ENCODE measurements at regions not wholly inside any gene's neighbourhood (a gene's known extent, or its start where the extent isn't known, plus 50 kb on each side); places are given as distances from the start of the nearest gene placed in this dataset.

GRCh38 chr1:57623039-57623790 is 199.4 kb upstream of the DAB1 start:
- Mint-ChIP-seq H3K4me1 (no peaks in the 10 kb centered on the region), H3K4me3 (no peak overlapping the region), H3K27me3 (no peaks in the 10 kb centered on the region), H3K9me3 (no peaks in the 10 kb centered on the region), H3K27ac (no peak overlapping the region), H3K36me3 (no peaks in the 10 kb centered on the region)
- ATAC-seq (replicated peaks): no peak
- DNase-seq: no peak

- no peak for ATAC-seq (replicated peaks)
- Mint-ChIP-seq H3K4me1 (no peaks in the 10 kb centered on the region), H3K27me3 (peaks cover 0 to 4% of the 10 kb centered on the region in 2 donors), H3K36me3 (no peaks in the 10 kb centered on the region), H3K27ac (no peak overlapping the region), H3K4me3 (no peak overlapping the region), H3K9me3 (no peaks in the 10 kb centered on the region)
- no peak for DNase-seq
Measured at GRCh38 chr1:57621776-57622175, 197.9 kb upstream of the DAB1 start.

- Mint-ChIP-seq H3K27me3 (peaks cover 4 to 5% of the 10 kb centered on the region in 2 donors), H3K4me3 (no peak overlapping the region), H3K36me3 (no peaks in the 10 kb centered on the region)
Measured at GRCh38 chr1:57620605-57621004, 196.7 kb upstream of the DAB1 start.

DNA sequence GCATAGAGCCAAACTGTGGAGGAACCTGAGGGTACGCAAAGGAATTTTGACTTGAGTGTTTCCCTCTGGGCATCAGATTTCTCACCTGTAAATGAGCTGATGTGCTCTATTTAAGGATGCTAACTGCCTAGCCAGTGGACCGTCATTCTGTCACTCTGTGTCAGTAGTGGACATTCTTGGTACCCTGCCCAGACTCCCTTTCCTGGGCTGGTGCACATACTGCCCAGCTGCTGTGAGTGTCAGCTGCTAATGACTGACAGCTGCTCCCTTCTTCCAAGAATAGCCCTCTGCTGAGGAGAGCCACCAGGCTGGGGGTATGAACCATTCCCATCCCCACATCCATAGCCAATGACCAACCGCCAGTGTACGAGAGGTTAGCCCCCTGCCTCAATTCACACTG is 193.1 kb upstream of the DAB1 start:
- Mint-ChIP-seq H3K9me3 (no peaks in the 10 kb centered on the region), H3K4me3 (no peak overlapping the region), H3K36me3 (no peaks in the 10 kb centered on the region), H3K27me3 (peaks cover 4 to 5% of the 10 kb centered on the region in 2 donors), H3K4me1 (no peaks in the 10 kb centered on the region), H3K27ac (no peak overlapping the region)
- DNase-seq (no peak), ATAC-seq (replicated peaks) (no peak)

More at GRCh38 chr1:57620605-57621004, 196.7 kb upstream of the DAB1 start:
- Mint-ChIP-seq H3K9me3 (no peaks in the 10 kb centered on the region), H3K4me1 (no peaks in the 10 kb centered on the region), H3K27ac (no peak overlapping the region)
- DNase-seq: no peak
- no peak for ATAC-seq (replicated peaks)

GRCh38 chr1:57615956-57616355 is 192.1 kb upstream of the DAB1 start:
- DNase-seq: no peak
- Mint-ChIP-seq H3K27ac (no peak overlapping the region), H3K4me3 (no peak overlapping the region), H3K36me3 (no peaks in the 10 kb centered on the region), H3K4me1 (no peaks in the 10 kb centered on the region), H3K27me3 (peaks cover 4 to 5% of the 10 kb centered on the region in 2 donors), H3K9me3 (no peaks in the 10 kb centered on the region)
- ATAC-seq (replicated peaks): no peak

GRCh38 chr1:57612833-57613232 is 189.0 kb upstream of the DAB1 start:
- Mint-ChIP-seq H3K4me3 (no peak overlapping the region), H3K27ac (no peak overlapping the region), H3K4me1 (no peaks in the 10 kb centered on the region), H3K27me3 (peaks cover 4 to 5% of the 10 kb centered on the region in 2 donors), H3K9me3 (peaks cover 0 to 7% of the 10 kb centered on the region in 2 donors), H3K36me3 (no peaks in the 10 kb centered on the region)
- ATAC-seq (replicated peaks): no peak
- DNase-seq: no peak

GRCh38 chr1:57605933-57606332 is 182.1 kb upstream of the DAB1 start:
- no peak for ATAC-seq (replicated peaks)
- H3K27ac Mint-ChIP-seq: no peak overlapping the region
- peaks cover 0 to 7% of the 10 kb centered on the region in 2 donors for H3K9me3 Mint-ChIP-seq
- H3K4me3 Mint-ChIP-seq: no peak overlapping the region
- no peak for DNase-seq
- no peaks in the 10 kb centered on the region for H3K36me3 Mint-ChIP-seq
- peaks cover 0 to 3% of the 10 kb centered on the region in 2 donors for H3K4me1 Mint-ChIP-seq
- H3K27me3 Mint-ChIP-seq: no peaks in the 10 kb centered on the region

- H3K36me3 Mint-ChIP-seq: no peaks in the 10 kb centered on the region
- H3K27ac Mint-ChIP-seq: peak overlapping the region; percentile 56
- DNase-seq: no peak
- no peaks in the 10 kb centered on the region for H3K9me3 Mint-ChIP-seq
- no peak overlapping the region for H3K4me3 Mint-ChIP-seq
- no peak for ATAC-seq (replicated peaks)
- H3K27me3 Mint-ChIP-seq: no peaks in the 10 kb centered on the region
- H3K4me1 Mint-ChIP-seq: peaks cover 0 to 3% of the 10 kb centered on the region in 2 donors
Measured at GRCh38 chr1:57603696-57604095, 179.8 kb upstream of the DAB1 start.

GRCh38 chr1:57600424-57600823 is 176.6 kb upstream of the DAB1 start:
- Mint-ChIP-seq H3K4me3 (no peak overlapping the region), H3K9me3 (no peaks in the 10 kb centered on the region), H3K27ac (no peak overlapping the region), H3K4me1 (peaks cover 0 to 3% of the 10 kb centered on the region in 2 donors), H3K36me3 (no peaks in the 10 kb centered on the region), H3K27me3 (no peaks in the 10 kb centered on the region)
- ATAC-seq (replicated peaks): no peak
- DNase-seq: no peak

GRCh38 chr1:57599236-57599994 is 175.6 kb upstream of the DAB1 start:
- Mint-ChIP-seq H3K4me1 (peaks cover 0 to 3% of the 10 kb centered on the region in 2 donors), H3K27ac (no peak overlapping the region), H3K27me3 (no peaks in the 10 kb centered on the region), H3K4me3 (no peak overlapping the region), H3K9me3 (no peaks in the 10 kb centered on the region), H3K36me3 (no peaks in the 10 kb centered on the region)
- DNase-seq (no peak), ATAC-seq (replicated peaks) (no peak)

DNA sequence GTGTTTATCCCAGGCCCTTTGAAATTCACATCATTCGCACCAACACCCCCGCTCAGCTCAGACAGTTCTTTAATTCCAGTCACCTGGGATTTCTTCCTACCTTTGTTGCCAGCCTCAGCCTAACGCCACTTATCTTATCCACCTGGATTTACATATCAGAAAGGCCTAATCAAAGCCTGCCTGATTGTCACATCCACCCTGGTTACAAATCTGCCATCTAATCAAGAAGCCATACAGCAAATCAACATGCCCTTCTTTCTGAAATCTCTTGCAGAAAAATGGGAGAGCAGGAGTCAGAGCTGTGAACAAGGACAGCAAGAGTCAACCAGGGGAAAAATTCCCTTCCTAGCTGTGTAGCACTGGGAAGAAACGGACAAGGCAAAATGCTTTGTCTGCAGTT is 173.2 kb upstream of the DAB1 start:
- Mint-ChIP-seq H3K27ac (no peak overlapping the region), H3K4me3 (no peak overlapping the region), H3K36me3 (no peaks in the 10 kb centered on the region), H3K4me1 (no peaks in the 10 kb centered on the region), H3K9me3 (peaks cover 0 to 2% of the 10 kb centered on the region in 2 donors), H3K27me3 (no peaks in the 10 kb centered on the region)
- ATAC-seq (replicated peaks) (no peak), DNase-seq (no peak)

- H3K36me3 Mint-ChIP-seq: no peaks in the 10 kb centered on the region
- H3K4me3 Mint-ChIP-seq: no peak overlapping the region
- H3K4me1 Mint-ChIP-seq: no peaks in the 10 kb centered on the region
- no peak overlapping the region for H3K27ac Mint-ChIP-seq
- DNase-seq: no peak
- no peaks in the 10 kb centered on the region for H3K27me3 Mint-ChIP-seq
- ATAC-seq (replicated peaks): no peak
- H3K9me3 Mint-ChIP-seq: peaks cover 0 to 2% of the 10 kb centered on the region in 2 donors
Measured at GRCh38 chr1:57594002-57594401, 170.1 kb upstream of the DAB1 start.

DNA sequence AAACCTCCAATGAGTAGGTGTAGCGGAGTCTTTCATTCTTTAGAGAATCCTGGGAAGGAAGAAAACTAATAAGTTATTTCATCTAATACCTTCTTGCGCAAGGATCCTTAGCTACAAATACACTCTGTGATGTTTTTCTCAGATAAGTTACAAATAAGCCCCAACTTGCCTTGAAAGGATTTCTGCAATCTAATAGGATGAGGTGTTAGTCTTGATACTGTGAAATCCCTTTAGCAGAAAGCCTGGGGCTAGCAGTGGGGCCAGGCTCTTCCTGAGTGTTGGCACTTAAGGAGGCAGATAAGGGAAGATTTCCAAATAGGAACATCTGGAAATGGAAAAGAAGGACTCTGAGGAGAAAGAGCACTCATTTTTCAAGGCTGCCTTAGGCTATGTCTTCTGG is 168.0 kb upstream of the DAB1 start:
- Mint-ChIP-seq H3K27me3 (peaks cover 0 to 3% of the 10 kb centered on the region in 2 donors), H3K36me3 (no peaks in the 10 kb centered on the region), H3K9me3 (peaks cover 0 to 2% of the 10 kb centered on the region in 2 donors), H3K4me3 (no peak overlapping the region), H3K27ac (no peak overlapping the region), H3K4me1 (no peaks in the 10 kb centered on the region)
- no peak for DNase-seq
- no peak for ATAC-seq (replicated peaks)

GRCh38 chr1:57590978-57591377 is 167.1 kb upstream of the DAB1 start:
- Mint-ChIP-seq H3K4me3 (no peak overlapping the region), H3K27me3 (peaks cover 0 to 3% of the 10 kb centered on the region in 2 donors), H3K36me3 (no peaks in the 10 kb centered on the region), H3K9me3 (peaks cover 0 to 2% of the 10 kb centered on the region in 2 donors), H3K4me1 (no peaks in the 10 kb centered on the region), H3K27ac (no peak overlapping the region)
- ATAC-seq (replicated peaks): no peak
- DNase-seq: no peak

- Mint-ChIP-seq H3K27me3 (peaks cover 0 to 3% of the 10 kb centered on the region in 2 donors), H3K27ac (no peak overlapping the region), H3K9me3 (peaks cover 0 to 4% of the 10 kb centered on the region in 2 donors), H3K4me3 (no peak overlapping the region), H3K4me1 (no peaks in the 10 kb centered on the region), H3K36me3 (no peaks in the 10 kb centered on the region)
- ATAC-seq (replicated peaks): no peak
- DNase-seq: no peak
Measured at GRCh38 chr1:57586842-57587241, 163.0 kb upstream of the DAB1 start.
